Lung (tissue), 11 donors: ENCODE measurements at regions not wholly inside any gene's neighbourhood (a gene's known extent, or its start where the extent isn't known, plus 50 kb on each side); places are given as distances from the start of the nearest gene placed in this dataset.
"Not testable (repeated sequence)": the region's sequence is repeated elsewhere in the genome, so short reads cannot be mapped to it uniquely, and the experiment has no call there.

Source experiments
- ATAC-seq: fragments of 200-7000 bp; cut with Tn5 transposase; one replicate; pipeline ENCODE4 v1.9.1; 2020; ENCODE audit warnings: moderate number of reproducible peaks; ENCODE audit not compliant: insufficient read depth, low FRiP score
- DNase-seq, 3 donors: peaks; one replicate each; pipeline ENCODE4 v3.0.0-alpha.2; 2013 to 2017
- H3K27ac ChIP-seq, 2 donors: one replicate each; pipeline ENCODE4 v1.5.1; 2013; ENCODE audit warnings: mild to moderate bottlenecking in 2 of 2, moderate library complexity in 2 of 2, control low read depth in 1 of 2, inconsistent platforms in 1 of 2, low read depth in 1 of 2, low read length in 1 of 2
- H3K27me3 ChIP-seq, 3 donors: one replicate each; pipeline ENCODE4 v1.5.1; 2013; ENCODE audit warnings: low read length in 2 of 3; ENCODE audit not compliant: control insufficient read depth in 3 of 3, insufficient read depth in 3 of 3
- H3K36me3 ChIP-seq, 4 donors: one replicate each; pipeline ENCODE4 v1.5.1; 2013; ENCODE audit warnings: low read length in 4 of 4, mild to moderate bottlenecking in 1 of 4, moderate library complexity in 1 of 4; ENCODE audit not compliant: control insufficient read depth in 4 of 4, insufficient read depth in 4 of 4
- H3K4me1 ChIP-seq, 5 donors: one replicate each; pipeline ENCODE4 v1.5.1; 2013; ENCODE audit warnings: low read length in 5 of 5, mild to moderate bottlenecking in 2 of 5, moderate library complexity in 1 of 5; ENCODE audit not compliant: control insufficient read depth in 5 of 5, insufficient read depth in 5 of 5
- H3K4me3 ChIP-seq: one replicate; pipeline ENCODE4 v1.5.1; 2013; ENCODE audit warnings: mild to moderate bottlenecking, control low read depth, moderate library complexity
- H3K9ac ChIP-seq, 2 donors: one replicate each; pipeline ENCODE4 v1.5.1; 2013; ENCODE audit warnings: low read length in 2 of 2, control low read depth in 1 of 2; ENCODE audit not compliant: insufficient read depth in 1 of 2
- H3K9me3 ChIP-seq, 4 donors: one replicate each; pipeline ENCODE4 v1.5.1; 2013; ENCODE audit warnings: low read length in 3 of 4, mild to moderate bottlenecking in 1 of 4, moderate library complexity in 1 of 4; ENCODE audit not compliant: control insufficient read depth in 4 of 4, insufficient read depth in 3 of 4
- WGBS, 2 donors: extraction: QIAGEN DNeasy Blood & Tissue Kit; methylation state at CpG; one replicate each; pipeline ENCODE4 v1.1.7; 2013; 5-methylcytosine and 5-hydroxymethylcytosine counted together
- TF ChIP-seq, protein P1 (sequence below): IDR thresholded peaks from 2 replicates; pipeline ENCODE4 v1.5.1; 2012; ENCODE audit warnings: mild to moderate bottlenecking; ENCODE audit errors: control extremely low read depth, extremely low read depth
- donor health status: control.
- donor health status: control.
- donor health status: Bipolar disorder and iron deficiency.
- donor health status: healthy.
- donor health status: DM: yes; HTN: yes; CAD: no.

DNA sequence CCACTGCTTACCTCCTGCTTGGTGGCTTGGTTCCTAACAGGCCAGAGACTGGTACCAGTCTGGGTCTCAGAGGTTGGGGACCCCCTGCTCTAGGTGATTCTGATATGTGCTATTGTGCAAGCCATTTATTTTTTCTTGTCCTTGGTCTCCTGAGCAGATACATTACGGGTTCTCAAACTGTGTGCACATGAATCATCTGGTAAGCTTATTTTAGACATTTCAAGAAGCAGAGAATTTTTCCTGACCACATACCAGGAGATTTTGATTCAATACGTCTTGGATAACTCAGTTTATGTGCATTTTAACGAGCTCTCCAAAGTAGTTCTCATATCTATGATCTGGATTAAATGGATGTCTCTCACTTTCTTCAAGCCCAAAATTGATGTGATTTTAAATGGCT lies 77.2 kb downstream of the FHIP1A start:
- Histone ChIP-seq H3K27ac (no peak overlapping the region), H3K36me3 (no peaks in the 10 kb centered on the region), H3K4me1 (peaks cover 0 to 1% (median 0%) of the 10 kb centered on the region in 5 donors), H3K27me3 (no peaks in the 10 kb centered on the region), H3K9ac (no peak overlapping the region), H3K9me3 (no peaks in the 10 kb centered on the region), H3K4me3 (no peak overlapping the region)
- ATAC-seq (no peak), DNase-seq (no peak)
- TF ChIP-seq, protein P1, sequence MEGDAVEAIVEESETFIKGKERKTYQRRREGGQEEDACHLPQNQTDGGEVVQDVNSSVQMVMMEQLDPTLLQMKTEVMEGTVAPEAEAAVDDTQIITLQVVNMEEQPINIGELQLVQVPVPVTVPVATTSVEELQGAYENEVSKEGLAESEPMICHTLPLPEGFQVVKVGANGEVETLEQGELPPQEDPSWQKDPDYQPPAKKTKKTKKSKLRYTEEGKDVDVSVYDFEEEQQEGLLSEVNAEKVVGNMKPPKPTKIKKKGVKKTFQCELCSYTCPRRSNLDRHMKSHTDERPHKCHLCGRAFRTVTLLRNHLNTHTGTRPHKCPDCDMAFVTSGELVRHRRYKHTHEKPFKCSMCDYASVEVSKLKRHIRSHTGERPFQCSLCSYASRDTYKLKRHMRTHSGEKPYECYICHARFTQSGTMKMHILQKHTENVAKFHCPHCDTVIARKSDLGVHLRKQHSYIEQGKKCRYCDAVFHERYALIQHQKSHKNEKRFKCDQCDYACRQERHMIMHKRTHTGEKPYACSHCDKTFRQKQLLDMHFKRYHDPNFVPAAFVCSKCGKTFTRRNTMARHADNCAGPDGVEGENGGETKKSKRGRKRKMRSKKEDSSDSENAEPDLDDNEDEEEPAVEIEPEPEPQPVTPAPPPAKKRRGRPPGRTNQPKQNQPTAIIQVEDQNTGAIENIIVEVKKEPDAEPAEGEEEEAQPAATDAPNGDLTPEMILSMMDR: no peak
- 82 to 83% methylated on average over 3 of the region's 3 CpGs for WGBS, 2 donors

DNA sequence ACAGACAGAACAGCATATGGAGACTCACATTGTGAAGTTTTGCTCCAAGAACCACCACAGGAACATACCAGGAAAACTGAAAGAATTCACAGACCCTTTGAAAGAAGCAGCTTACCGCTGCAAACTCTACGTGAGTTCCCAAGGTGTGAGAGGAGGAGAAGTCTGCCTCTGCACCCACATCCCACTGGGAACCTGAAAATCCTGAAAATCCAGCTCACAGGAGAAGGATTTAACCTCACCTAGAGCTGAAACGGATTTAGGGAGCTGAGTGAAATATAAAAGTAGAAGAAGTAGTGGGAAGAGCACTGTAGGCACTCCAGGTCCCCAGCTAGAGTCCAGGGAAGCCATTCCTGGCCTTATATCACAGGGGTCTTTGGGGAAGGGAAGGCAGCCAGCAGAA lies 80.0 kb downstream of the FHIP1A start:
- ATAC-seq (no peak), DNase-seq (peak in 1 of 3 donors; percentile 22)
- WGBS, 2 donors: 65 to 79% methylated on average over 3 of the region's 3 CpGs
- Histone ChIP-seq H3K27me3 (no peaks in the 10 kb centered on the region), H3K36me3 (no peaks in the 10 kb centered on the region), H3K4me3 (no peak overlapping the region), H3K4me1 (peaks cover 0 to 1% (median 0%) of the 10 kb centered on the region in 5 donors), H3K9me3 (no peaks in the 10 kb centered on the region), H3K9ac (no peak overlapping the region), H3K27ac (no peak overlapping the region)
- TF ChIP-seq, protein P1: no peak

DNA sequence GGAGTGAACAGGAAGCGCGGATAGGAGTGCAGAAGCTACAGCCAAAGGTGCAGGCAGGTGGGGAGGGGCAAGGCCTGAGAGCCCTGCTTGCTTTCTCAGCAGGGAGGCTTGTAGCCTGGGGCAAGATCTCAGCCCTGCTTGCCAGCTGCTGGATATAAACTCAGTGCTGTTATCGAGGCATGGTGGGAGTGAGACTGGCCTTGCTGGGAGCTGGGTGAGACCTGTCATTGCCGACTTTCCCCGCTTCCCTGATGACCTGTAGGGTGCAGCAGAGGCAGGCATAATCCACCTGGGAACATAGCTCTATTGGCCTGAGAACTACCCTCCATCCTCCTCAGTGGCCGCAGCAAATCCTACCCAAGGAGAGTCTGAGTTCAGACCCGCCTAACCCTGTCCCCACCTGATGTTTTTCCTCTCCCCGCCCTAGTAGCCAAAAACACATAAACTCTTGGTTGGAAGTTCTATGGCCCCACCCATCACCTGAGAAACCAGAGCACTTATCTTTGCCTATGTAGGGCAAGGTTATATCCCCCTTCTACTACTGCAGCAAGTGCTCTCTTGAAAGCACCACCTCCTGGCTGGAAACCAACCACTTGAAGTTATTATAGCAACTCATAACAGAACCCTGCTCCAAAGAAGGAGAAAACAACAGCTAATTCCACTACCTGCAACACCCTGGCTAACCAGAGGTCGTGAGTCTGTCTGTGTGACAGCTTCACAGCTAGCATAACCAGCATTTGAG lies 80.7 kb downstream of the FHIP1A start:
- peaks cover 0 to 1% (median 0%) of the 10 kb centered on the region in 5 donors for H3K4me1 ChIP-seq
- H3K4me3 ChIP-seq: no peak overlapping the region
- 68 to 78% methylated on average over 9 of the region's 9 CpGs for WGBS, 2 donors

DNA sequence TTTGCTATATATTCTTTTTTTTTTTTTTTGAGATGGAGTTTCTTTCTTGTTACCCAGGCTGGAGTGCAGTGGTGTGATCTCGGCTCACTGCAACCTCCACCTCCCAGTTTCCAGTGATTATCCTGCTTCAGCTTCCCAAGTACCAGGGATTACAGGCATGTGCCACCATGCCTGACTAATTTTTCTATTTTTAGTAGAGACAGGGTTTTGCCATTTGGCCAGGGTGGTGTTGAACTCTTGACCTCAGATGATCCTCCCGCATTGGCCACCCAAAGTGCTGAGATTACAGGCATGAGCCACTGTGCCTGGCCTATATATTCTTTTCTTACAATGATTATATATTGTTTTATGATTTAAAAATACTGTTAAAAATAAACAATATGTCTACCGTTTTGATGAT lies 86.6 kb downstream of the FHIP1A start:
- H3K27ac ChIP-seq, H3K27me3 ChIP-seq, ATAC-seq, DNase-seq, H3K9me3 ChIP-seq, H3K36me3 ChIP-seq, H3K9ac ChIP-seq, H3K4me3 ChIP-seq, H3K4me1 ChIP-seq: not testable (repeated sequence)
- 85 to 94% methylated on average over 3 of the region's 3 CpGs for WGBS, 2 donors

More for the DNA sequence above, 80.7 kb downstream of the FHIP1A start:
- H3K27ac ChIP-seq: peak overlapping the region in 1 of 2 donors; percentile 21
- no peak overlapping the region for H3K9ac ChIP-seq
- no peaks in the 10 kb centered on the region for H3K36me3 ChIP-seq
- DNase-seq: peak in 1 of 3 donors; percentile 21
- peak; percentile 75 for ATAC-seq
- TF ChIP-seq, protein P1: no peak
- no peaks in the 10 kb centered on the region for H3K9me3 ChIP-seq
- no peaks in the 10 kb centered on the region for H3K27me3 ChIP-seq

DNA sequence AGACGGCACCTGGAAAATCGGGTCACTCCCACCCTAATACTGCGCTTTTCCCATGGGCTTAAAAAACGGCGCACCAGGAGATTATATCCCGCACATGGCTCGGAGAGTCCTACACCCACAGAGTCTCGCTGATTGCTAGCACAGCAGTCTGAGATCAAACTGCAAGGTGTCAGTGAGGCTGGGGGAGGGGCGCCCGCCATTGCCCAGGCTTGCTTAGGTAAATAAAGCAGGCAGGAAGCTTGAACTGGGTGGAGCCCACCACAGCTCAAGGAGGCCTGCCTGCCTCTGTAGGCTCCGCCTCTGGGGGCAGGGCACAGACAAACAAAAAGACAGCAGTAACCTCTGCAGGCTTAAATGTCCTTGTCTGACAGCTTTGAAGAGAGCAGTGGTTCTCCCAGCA lies 102.6 kb downstream of the FHIP1A start:
- H3K9me3 ChIP-seq, ATAC-seq, H3K36me3 ChIP-seq, DNase-seq, H3K27ac ChIP-seq, H3K4me3 ChIP-seq, H3K27me3 ChIP-seq, H3K9ac ChIP-seq, H3K4me1 ChIP-seq: not testable (repeated sequence)
- 90 to 93% methylated on average over 10 to 11 of the region's 11 CpGs for WGBS, 2 donors
